Stimulated activated effector memory CD8-positive, alpha-beta T cell treated with anti-CD3 and anti-CD28 coated beads, Interleukin-12 subunit alpha, Interleukin-12 subunit beta, amount 100 ng/mL, for 72 hours (primary cell): ENCODE measurements at regions not wholly inside any gene's neighbourhood (a gene's known extent, or its start where the extent isn't known, plus 50 kb on each side); places are given as distances from the start of the nearest gene placed in this dataset.

Experiments
- ATAC-seq: fragments of 150-1000 bp; cut with Tn5 transposase; 2 replicates; pipeline ENCODE4 v1.10.0; 2021
- DNase-seq, 2 donors: peaks; one replicate each; pipeline ENCODE4 v3.0.0; 2021 to 2022; ENCODE audit warnings: low spot score in 2 of 2
- H3K27ac Mint-ChIP-seq: one replicate; pipeline ENCODE4 v1.8.0; 2022; ENCODE audit warnings: mild to moderate bottlenecking, mixed read lengths
- H3K36me3 Mint-ChIP-seq: one replicate; pipeline ENCODE4 v1.8.0; 2022; ENCODE audit warnings: mild to moderate bottlenecking, mixed read lengths
- H3K4me1 Mint-ChIP-seq: one replicate; pipeline ENCODE4 v1.8.0; 2022; ENCODE audit warnings: mixed read lengths
- H3K4me3 Mint-ChIP-seq: one replicate; pipeline ENCODE4 v1.8.0; 2022; ENCODE audit warnings: mild to moderate bottlenecking, mixed read lengths
- H3K9me3 Mint-ChIP-seq: one replicate; pipeline ENCODE4 v1.8.0; 2022; ENCODE audit warnings: mixed read lengths

DNA sequence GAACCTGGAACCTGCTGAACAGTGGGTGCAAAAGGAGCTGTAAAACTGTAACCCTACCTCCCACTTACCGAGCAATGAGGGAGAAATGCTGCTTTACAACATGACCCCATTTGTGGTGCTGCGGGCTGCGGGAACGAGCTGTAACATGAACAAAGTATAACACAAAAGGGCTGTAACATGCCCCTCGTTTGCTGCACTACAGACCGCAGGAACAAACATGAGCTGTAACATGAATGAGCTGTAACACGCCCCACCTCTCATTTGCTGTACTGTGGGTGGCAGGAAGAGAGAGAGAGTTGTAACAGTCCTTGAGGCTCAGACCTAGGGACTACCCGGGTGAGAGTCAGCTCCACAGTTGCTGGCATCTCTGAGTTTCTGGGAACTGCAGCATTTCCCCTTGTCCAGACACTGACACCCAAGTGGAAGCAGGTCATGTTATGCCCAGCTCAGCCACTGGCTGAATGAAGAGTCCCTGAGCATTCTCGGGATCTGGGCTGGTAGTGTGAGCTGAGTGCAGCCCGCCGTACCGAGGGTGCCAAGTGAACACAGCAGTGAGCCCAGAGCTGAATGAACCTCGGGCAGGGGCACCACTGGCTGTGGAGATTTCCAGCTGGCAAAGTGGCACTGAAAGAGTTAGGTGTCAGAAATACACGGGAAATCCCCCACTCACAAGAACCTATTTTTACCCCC is 1385.3 kb upstream of the SPRY2 start:
- Mint-ChIP-seq H3K36me3 (no peaks in the 10 kb centered on the region), H3K27ac (no peak overlapping the region), H3K4me3 (no peak overlapping the region), H3K4me1 (no peaks in the 10 kb centered on the region), H3K9me3 (peaks cover 19% of the 10 kb centered on the region)
- DNase-seq: no peak
- no peak for ATAC-seq

DNA sequence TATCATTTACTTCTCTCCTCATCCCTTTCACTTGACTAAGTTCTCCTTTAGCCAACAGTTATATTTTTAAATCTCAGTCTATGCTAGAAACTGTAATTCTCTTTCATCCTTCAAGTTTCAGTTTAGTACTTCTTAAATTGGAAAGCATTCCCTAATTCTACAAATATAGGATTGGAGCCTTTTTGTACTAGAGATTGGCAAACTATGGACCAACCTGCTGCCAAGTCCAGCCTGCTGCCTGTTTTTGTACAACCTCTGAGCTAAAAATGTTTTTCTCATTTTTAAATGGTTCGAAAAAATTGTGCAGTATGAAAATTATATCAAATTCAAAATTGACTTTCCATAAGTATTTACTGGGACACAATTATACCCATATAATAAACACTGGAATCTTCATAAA is 1381.5 kb upstream of the SPRY2 start:
- no peaks in the 10 kb centered on the region for H3K36me3 Mint-ChIP-seq
- H3K9me3 Mint-ChIP-seq: peaks cover 14% of the 10 kb centered on the region
- no peak for ATAC-seq
- H3K4me1 Mint-ChIP-seq: no peaks in the 10 kb centered on the region
- no peak for DNase-seq
- no peak overlapping the region for H3K4me3 Mint-ChIP-seq
- H3K27ac Mint-ChIP-seq: no peak overlapping the region

DNA sequence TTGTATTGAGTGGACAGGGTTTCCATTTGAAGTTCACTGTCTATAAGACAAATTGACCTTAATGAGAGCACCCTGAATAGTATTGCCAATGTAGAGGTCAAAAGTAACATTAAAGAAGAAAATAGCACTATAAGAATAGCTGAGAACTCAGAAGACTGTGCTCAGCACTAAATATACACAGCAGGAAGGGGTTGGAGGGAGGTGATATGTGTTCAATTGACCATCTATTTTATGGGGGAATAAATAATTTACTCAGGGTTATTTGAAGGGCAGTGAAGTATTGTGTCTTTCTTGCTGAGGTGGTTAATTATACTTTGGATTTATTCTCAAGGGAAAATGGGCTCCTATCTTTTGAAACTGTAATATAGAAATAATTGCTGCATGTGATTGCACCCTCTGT is 1380.5 kb upstream of the SPRY2 start:
- Mint-ChIP-seq H3K4me3 (no peak overlapping the region), H3K27ac (no peak overlapping the region), H3K4me1 (no peaks in the 10 kb centered on the region), H3K9me3 (peaks cover 9% of the 10 kb centered on the region), H3K36me3 (no peaks in the 10 kb centered on the region)
- DNase-seq: no peak
- no peak for ATAC-seq

DNA sequence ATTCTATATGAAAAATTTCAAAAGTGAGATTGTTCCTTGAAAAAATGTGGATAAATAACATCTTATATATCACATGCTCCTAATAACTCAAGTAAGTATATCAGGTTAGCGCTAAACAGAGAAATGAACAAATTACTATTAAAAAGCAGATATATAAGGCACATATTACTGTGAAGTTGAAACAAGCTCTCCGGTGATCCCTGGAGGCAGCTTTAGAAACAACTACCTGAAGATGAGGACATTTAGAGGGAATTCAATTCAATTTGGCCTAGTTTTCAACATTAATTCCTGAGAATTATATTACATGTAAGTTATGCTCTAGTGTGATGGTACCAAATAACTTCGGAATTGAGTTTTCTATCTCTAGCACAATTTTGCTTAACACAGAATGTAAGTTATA is 1373.6 kb upstream of the SPRY2 start:
- Mint-ChIP-seq H3K4me1 (no peaks in the 10 kb centered on the region), H3K9me3 (peaks cover 14% of the 10 kb centered on the region), H3K36me3 (no peaks in the 10 kb centered on the region), H3K4me3 (no peak overlapping the region), H3K27ac (no peak overlapping the region)
- no peak for ATAC-seq
- DNase-seq: no peak

- no peak for ATAC-seq
- Mint-ChIP-seq H3K36me3 (no peaks in the 10 kb centered on the region), H3K4me1 (no peaks in the 10 kb centered on the region), H3K4me3 (no peak overlapping the region), H3K27ac (no peak overlapping the region), H3K9me3 (peaks cover 16% of the 10 kb centered on the region)
- no peak for DNase-seq
Measured at GRCh38 chr13:81713201-81713600, 1372.3 kb upstream of the SPRY2 start.

DNA sequence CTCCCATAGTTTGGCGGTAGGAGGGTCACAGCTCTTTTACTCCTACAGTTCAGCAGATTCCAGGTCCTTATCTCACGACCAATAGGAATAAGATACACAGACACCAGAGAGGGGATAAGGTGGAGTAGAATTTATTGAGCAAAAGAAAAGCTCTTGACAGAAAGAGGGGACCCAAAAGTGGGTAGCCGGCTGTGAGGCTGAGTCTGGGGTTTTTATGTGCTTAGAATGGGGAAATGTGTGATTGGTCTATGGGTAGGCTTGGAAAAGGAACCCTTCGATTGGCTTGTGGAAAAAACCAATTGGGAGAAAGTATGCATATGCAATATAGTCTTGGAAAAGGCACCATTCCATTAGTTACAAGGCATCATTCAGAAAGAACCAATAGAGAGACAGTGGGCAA is 1356.9 kb upstream of the SPRY2 start:
- Mint-ChIP-seq H3K27ac (no peak overlapping the region), H3K36me3 (no peaks in the 10 kb centered on the region), H3K9me3 (peaks cover 19% of the 10 kb centered on the region), H3K4me3 (no peak overlapping the region), H3K4me1 (no peaks in the 10 kb centered on the region)
- DNase-seq: no peak
- no peak for ATAC-seq

DNA sequence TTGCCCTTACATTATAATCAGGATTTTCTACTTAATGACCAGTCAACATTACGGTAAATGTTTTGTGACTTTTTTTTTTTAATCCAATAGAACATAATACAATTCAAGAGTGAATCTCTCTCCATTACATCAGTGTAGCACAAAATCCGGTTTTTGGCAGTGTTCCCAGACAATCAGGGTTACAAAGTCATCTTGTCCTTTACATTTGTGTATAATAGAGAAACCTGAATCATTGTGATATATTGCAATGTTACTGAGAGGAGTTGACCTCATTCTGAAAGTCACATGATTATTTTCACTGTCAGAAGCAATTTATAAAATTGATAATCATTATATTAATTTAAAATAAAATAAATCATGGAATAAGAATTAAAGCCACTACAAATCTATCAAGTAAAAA is 1346.0 kb upstream of the SPRY2 start:
- peaks cover 12% of the 10 kb centered on the region for H3K9me3 Mint-ChIP-seq
- H3K27ac Mint-ChIP-seq: no peak overlapping the region
- no peaks in the 10 kb centered on the region for H3K4me1 Mint-ChIP-seq
- H3K4me3 Mint-ChIP-seq: no peak overlapping the region
- no peak for ATAC-seq
- DNase-seq: no peak
- H3K36me3 Mint-ChIP-seq: no peaks in the 10 kb centered on the region

GRCh38 chr13:81683521-81683920 is 1342.6 kb upstream of the SPRY2 start:
- H3K4me1 Mint-ChIP-seq: no peaks in the 10 kb centered on the region
- H3K27ac Mint-ChIP-seq: no peak overlapping the region
- no peaks in the 10 kb centered on the region for H3K36me3 Mint-ChIP-seq
- ATAC-seq (no peak), DNase-seq (no peak)
- H3K9me3 Mint-ChIP-seq: peaks cover 11% of the 10 kb centered on the region
- H3K4me3 Mint-ChIP-seq: no peak overlapping the region

DNA sequence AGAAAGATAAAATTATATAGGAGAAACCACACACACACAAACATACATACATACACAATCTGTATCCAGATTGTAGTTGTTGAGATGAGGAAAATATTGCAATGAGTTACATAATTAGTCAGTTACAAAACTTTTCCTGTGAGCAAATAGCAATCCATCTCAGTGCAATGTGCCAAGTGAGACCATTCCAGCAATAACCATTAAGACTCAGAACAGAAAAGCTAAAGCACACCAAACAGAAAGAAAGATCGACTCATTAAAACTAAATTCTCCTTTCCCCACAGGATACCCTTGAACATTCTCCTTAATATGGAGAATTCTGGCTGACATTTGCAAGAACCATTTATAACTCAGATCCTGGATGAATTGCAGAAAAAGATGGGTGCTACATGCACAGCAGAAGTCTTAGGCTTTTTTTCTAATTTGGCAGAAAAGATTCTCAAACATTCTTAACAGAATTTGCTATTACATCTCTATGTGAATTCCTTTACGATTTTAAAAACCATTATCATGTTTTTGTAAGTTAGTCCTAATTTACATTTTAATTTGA is 1341.2 kb upstream of the SPRY2 start:
- no peaks in the 10 kb centered on the region for H3K4me1 Mint-ChIP-seq
- H3K4me3 Mint-ChIP-seq: no peak overlapping the region

GRCh38 chr13:81677857-81678256 is 1336.9 kb upstream of the SPRY2 start:
- no peak overlapping the region for H3K27ac Mint-ChIP-seq
- H3K36me3 Mint-ChIP-seq: no peaks in the 10 kb centered on the region
- ATAC-seq: no peak
- DNase-seq: no peak
- no peaks in the 10 kb centered on the region for H3K4me1 Mint-ChIP-seq
- H3K9me3 Mint-ChIP-seq: peaks cover 7% of the 10 kb centered on the region
- no peak overlapping the region for H3K4me3 Mint-ChIP-seq

More for the DNA sequence above, 1341.2 kb upstream of the SPRY2 start:
- DNase-seq (no peak), ATAC-seq (no peak)
- Mint-ChIP-seq H3K27ac (no peak overlapping the region), H3K9me3 (peaks cover 15% of the 10 kb centered on the region), H3K36me3 (no peaks in the 10 kb centered on the region)

DNA sequence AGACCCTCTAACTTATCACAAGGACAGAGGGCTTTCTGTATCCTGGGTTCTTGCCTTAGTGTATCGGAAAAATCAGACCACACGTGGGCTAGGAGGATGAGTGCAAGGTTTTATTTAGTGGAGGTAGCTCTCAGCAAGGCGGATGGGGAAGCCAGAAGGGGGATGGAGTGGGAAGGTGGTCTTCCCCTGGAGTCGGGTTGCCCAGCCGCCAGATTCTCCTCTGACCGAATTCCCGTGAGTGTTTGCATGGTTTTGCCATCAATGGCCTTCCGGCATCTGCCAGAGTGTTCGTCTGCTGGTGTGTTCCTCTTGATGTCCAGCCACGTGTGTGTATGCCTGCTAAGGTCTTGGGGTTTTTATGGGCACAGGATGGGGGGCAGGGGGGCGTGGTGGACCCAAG is 1335.1 kb upstream of the SPRY2 start:
- Mint-ChIP-seq H3K4me1 (no peaks in the 10 kb centered on the region), H3K36me3 (no peaks in the 10 kb centered on the region), H3K27ac (no peak overlapping the region), H3K9me3 (peaks cover 7% of the 10 kb centered on the region), H3K4me3 (no peak overlapping the region)
- ATAC-seq (no peak), DNase-seq (no peak)

DNA sequence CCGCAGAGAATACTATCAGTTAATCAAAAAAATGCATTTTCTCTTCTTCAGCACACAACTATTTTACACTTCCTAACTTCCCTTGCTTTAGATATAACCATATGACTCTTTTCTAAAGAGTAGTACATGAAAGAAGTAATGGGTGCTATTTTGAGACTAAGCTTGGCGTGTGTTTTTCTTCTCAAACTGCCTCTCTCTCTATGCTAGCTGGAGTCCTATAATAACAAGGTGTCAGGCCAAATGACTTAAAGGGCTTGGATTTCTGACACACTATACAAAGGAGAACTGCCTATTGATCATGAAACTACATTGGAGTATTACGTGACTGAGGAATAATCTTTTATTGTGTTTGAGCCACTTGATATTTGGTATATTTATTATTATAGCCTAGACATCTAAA is 1330.1 kb upstream of the SPRY2 start:
- Mint-ChIP-seq H3K27ac (no peak overlapping the region), H3K36me3 (no peaks in the 10 kb centered on the region), H3K4me3 (no peak overlapping the region), H3K4me1 (no peaks in the 10 kb centered on the region), H3K9me3 (peaks cover 13% of the 10 kb centered on the region)
- ATAC-seq (no peak), DNase-seq (no peak)

DNA sequence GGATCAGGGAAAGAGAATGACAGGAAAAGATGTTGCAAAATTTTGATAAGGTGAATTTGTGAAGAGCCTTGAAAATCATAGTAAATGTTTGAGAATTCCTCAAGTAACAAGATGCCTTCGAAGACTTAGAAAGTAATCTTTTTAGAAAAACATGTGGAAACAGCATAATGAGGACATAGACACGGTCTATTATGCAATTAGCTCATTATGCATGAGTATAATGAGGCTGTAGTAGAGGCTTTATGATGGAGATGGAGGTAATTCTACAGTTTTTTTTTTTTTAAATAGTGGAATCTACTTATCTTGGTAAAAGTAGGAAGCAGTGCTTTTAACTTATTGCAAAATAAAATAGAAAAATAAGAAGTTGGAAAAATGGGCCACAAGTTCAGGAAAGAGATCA is 1329.1 kb upstream of the SPRY2 start:
- DNase-seq (no peak), ATAC-seq (no peak)
- no peak overlapping the region for H3K27ac Mint-ChIP-seq
- no peaks in the 10 kb centered on the region for H3K4me1 Mint-ChIP-seq
- no peak overlapping the region for H3K4me3 Mint-ChIP-seq
- H3K36me3 Mint-ChIP-seq: no peaks in the 10 kb centered on the region
- H3K9me3 Mint-ChIP-seq: peaks cover 17% of the 10 kb centered on the region

GRCh38 chr13:81664872-81665271 is 1323.9 kb upstream of the SPRY2 start:
- Mint-ChIP-seq H3K9me3 (peaks cover 19% of the 10 kb centered on the region), H3K36me3 (no peaks in the 10 kb centered on the region), H3K4me3 (no peak overlapping the region), H3K27ac (no peak overlapping the region), H3K4me1 (no peaks in the 10 kb centered on the region)
- no peak for DNase-seq
- no peak for ATAC-seq

DNA sequence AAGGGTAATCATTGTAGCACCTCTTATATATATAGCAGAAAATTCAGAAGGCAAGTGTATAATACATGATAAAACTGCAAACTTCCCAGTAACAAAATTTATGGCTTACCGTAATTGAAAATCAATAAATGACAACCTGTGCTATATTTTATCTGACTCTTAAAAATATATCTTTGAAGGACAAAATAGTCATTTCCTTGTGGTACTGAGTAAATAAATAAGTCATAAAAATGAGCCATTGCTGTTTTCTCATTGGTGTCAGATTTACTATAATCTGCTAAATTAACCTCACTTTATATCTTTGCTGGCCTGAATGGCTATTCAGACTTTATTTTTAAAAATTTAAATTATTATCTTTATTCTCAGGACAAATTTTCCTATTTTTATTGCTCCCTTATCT is 1319.1 kb upstream of the SPRY2 start:
- ATAC-seq (no peak), DNase-seq (no peak)
- Mint-ChIP-seq H3K27ac (no peak overlapping the region), H3K4me3 (no peak overlapping the region), H3K9me3 (peaks cover 17% of the 10 kb centered on the region), H3K4me1 (no peaks in the 10 kb centered on the region), H3K36me3 (no peaks in the 10 kb centered on the region)

- no peaks in the 10 kb centered on the region for H3K4me1 Mint-ChIP-seq
- ATAC-seq (no peak), DNase-seq (no peak)
- H3K4me3 Mint-ChIP-seq: no peak overlapping the region
- no peak overlapping the region for H3K27ac Mint-ChIP-seq
- H3K9me3 Mint-ChIP-seq: peaks cover 17% of the 10 kb centered on the region
- no peaks in the 10 kb centered on the region for H3K36me3 Mint-ChIP-seq
Measured at GRCh38 chr13:81658598-81659370, 1317.9 kb upstream of the SPRY2 start.
